Prostate gland (tissue), 2 donors: ENCODE measurements at regions not wholly inside any gene's neighbourhood (a gene's known extent, or its start where the extent isn't known, plus 50 kb on each side); places are given as distances from the start of the nearest gene placed in this dataset.

Experiments
- POLR2A ChIP-seq: fragments of 450-650 bp; IDR thresholded peaks from one replicate; pipeline ENCODE4 v1.6.1; 2016; ENCODE audit warnings: antibody characterized with exemption, mild to moderate bottlenecking
- POLR2AphosphoS5 ChIP-seq: sonication (generic); formaldehyde crosslinking; IDR thresholded peaks from one replicate; pipeline ENCODE4 v1.6.1; 2017; ENCODE audit warnings: antibody characterized with exemption
- TF ChIP-seq, protein P1 (sequence below), 4 experiments: fragments of 200-600 bp in 2 of 4; fragments of 450-650 bp in 2 of 4; sonication (generic) in 2 of 4; IDR thresholded peaks; 1 replicate in 3 of 4; 2 replicates in 1 of 4; pipeline ENCODE4 v1.5.1; 2016 to 2019; ENCODE audit warnings: antibody characterized with exemption in 4 of 4, mild to moderate bottlenecking in 2 of 4, moderate library complexity in 2 of 4

DNA sequence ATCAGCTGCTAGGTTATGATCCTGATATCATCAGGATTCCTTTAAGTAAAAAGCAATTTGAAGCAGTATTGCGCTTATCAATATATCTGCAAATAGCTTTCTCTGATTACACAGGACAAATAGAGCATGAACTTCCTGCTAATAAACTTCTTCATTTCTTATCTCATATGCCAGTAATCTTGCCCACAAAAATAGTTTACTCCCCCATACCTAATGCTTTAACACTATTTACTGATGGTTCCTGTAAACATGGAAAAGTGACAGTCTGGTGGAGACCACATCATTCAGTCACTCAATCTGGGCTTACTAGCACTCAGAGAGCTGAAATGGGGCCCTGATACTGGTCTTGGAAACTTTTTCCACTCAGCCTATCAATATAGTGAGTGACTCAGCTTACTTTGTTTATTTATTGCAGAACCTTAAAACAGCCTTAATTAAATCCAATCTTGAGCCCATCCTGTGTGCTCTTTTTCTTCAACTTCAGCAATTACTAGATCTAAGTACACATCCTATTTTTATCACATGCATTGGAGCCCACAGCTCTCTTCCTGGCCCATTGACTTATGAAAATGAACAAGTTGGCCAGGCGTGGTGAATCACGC is 1464.3 kb downstream of the UQCRFS1 start:
- TF ChIP-seq, protein P1, sequence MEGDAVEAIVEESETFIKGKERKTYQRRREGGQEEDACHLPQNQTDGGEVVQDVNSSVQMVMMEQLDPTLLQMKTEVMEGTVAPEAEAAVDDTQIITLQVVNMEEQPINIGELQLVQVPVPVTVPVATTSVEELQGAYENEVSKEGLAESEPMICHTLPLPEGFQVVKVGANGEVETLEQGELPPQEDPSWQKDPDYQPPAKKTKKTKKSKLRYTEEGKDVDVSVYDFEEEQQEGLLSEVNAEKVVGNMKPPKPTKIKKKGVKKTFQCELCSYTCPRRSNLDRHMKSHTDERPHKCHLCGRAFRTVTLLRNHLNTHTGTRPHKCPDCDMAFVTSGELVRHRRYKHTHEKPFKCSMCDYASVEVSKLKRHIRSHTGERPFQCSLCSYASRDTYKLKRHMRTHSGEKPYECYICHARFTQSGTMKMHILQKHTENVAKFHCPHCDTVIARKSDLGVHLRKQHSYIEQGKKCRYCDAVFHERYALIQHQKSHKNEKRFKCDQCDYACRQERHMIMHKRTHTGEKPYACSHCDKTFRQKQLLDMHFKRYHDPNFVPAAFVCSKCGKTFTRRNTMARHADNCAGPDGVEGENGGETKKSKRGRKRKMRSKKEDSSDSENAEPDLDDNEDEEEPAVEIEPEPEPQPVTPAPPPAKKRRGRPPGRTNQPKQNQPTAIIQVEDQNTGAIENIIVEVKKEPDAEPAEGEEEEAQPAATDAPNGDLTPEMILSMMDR (IDR thresholded peaks at IDR 0.05): no peak
- TF ChIP-seq POLR2A (no peak), POLR2AphosphoS5 (peak; percentile 14)
